G401.6 (cell line): ENCODE measurements at regions not wholly inside any gene's neighbourhood (a gene's known extent, or its start where the extent isn't known, plus 50 kb on each side); places are given as distances from the start of the nearest gene placed in this dataset.

Source experiments
- FAIRE-seq: peaks from 2 replicates; lab custom pipeline; 2012; peaks lifted over from hg19 to GRCh38; lab: Jason Lieb, UNC

DNA sequence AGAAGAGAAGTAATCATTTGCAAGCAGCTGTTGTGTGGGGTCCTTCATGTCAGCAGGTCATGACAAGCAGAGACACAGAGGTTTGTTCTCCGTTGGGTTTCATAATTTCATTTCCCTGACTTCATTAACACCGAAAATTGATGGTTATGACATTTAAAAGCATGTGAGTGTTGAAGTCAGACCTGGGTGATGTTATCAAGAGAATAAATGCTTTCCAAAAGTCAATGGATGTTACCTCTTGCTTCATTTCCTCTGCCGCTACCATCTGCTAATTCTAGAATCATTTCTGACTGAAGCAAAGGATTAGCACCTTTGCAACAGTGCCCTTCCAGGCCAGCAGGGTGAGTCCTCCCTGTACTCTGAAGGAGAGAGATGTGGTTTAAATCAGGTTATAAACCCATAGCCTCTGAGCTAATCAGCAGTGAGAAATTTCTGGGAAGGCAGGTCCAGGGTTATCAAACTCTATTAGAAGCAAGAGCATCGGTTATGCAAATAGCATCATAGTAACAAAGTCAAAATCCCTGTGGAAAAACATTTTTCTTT lies 446.2 kb downstream of the PIK3C3 start:
- no peak for FAIRE-seq

DNA sequence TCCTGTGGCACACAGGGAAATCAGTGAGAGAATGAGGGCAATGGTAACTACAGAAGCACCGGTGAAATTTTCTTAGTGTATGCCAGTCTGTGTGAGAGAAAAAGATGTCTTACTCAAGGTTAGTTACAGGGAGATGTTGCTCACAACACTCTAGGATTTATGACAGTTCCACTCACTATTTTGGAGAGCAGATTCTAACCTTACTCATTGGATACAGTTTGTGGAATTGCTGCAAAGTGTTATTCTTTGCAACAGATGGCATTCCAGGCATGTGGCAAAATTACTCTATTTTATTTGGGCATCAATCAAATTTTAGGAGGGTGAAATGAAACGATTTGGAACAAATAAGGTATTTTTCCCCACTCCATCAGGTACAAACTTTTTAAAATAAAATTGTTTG lies 449.1 kb downstream of the PIK3C3 start:
- no peak for FAIRE-seq

DNA sequence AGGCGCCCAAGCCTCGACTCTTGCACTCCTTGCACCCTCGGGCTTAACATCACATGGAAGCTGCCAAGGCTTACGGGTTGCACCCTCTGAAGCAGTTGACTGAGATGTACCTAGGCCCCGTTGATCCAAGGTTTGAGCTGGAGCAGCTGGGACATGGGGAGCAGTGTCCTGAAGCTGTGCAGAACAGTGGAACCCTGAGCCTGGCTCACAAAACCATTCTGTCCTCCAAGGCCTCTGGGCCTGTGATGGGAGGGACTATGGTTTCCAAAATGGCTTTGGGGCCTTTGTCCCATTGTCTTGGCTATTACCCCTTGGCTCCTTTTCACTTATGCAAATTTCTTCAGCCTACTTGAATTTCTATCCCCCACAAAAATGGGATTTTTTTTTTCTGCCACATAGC lies 454.0 kb downstream of the PIK3C3 start:
- no peak for FAIRE-seq

DNA sequence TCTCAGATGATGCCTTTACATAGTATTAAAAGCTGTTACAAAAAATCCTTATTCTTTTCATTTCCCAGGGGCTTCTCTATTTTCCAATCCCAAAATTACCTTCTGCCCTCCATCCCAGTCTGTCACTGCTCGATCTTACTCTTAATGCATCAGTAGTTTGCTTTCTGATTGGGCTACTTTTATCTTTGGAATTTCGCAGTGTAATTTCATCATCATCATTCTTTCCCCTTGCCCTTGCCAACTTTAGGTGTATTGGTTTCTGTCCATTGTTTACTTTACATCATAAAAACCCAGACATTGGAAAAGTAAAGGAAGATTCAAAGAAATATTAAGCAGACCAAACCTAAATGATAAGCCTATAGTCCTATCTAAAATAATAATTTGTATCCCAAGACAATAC lies 457.2 kb downstream of the PIK3C3 start:
- no peak for FAIRE-seq

DNA sequence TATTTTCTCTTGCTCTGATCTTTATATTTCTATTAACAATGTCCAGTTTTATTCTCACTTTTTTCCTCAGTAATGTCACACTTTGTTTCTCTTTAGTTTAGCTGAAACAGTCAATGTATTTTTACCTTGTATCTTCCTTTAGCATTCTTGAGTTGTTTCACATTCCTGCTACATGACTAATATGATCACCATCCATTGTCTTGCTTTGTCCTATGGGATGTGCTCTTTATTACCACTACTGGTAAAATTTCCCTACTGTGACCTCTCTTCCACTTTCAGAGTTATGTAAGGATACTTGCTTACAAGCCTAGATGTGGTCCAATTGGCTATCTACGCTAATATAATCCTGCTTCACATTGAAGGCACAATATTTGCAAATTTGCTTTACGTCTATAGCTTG lies 457.9 kb downstream of the PIK3C3 start:
- no peak for FAIRE-seq

DNA sequence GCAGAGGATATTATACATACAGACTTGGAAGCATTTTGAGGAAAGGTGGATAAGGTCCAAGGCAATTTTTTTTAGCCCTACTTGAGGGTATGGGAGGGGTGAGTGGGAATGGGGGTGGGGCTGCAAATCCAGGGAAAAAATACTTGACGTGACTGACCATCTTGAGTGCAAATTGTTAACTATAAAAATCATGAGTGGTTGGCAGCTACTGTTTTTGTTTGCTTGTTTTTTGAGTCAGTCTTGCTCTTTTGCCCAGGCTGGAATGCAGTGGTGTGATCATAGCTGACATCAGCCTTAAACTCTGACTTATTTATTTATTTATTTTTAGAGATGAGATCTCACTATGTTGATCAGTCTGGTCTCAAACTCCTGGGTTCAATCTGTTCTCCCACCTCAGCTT lies 458.8 kb downstream of the PIK3C3 start:
- FAIRE-seq: no peak

DNA sequence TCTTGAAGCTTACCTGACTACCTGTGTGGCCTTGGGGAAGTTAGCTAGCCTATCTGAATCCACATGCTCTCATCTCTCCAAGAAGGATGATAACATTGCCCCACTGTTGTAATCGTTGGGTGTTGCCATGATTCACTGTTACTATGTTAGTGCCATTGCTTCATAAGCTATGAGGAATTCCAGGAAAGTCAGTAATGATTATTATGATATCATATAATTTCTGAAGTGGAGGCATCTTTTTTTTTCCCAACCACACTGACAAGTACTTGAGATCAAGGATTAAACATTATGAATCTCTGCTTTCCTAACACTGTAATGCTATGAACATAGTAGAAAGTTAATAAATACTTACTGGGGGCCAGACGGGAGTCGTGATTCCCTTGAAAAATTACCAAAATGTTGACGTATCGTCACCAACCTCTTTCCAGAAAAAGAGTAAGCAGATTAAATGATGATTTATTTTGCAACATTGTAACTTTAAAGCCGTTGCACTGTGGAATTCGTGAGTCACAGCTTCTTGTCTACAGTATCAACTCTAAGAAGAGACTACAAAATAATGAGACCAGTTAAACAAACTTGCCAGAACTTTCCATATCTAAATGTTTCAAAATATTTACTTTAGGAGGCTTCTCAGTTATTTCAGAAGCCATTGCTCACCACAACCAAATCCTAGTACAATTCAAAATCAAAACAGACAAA lies 459.9 kb downstream of the PIK3C3 start:
- FAIRE-seq: no peak

DNA sequence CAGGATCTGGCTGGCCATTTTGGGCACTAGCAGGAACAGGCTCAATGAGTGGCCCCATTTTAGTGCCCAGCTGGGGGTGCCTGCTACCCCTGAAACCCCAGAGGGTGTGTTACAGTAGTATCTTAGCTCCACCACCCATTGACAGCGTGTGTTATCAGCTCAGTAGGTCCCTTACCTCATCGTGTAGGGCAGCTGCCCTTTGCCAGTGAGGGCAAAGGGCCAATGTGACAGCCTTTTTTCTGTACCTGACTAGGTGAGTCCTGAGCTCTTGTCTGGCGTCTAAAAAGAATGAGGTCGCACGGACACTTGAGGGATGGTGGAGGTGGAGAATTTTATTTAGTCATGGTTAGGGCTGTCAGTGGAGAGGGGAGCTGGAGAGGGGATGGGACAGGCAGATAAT lies 462.2 kb downstream of the PIK3C3 start:
- FAIRE-seq: no peak

DNA sequence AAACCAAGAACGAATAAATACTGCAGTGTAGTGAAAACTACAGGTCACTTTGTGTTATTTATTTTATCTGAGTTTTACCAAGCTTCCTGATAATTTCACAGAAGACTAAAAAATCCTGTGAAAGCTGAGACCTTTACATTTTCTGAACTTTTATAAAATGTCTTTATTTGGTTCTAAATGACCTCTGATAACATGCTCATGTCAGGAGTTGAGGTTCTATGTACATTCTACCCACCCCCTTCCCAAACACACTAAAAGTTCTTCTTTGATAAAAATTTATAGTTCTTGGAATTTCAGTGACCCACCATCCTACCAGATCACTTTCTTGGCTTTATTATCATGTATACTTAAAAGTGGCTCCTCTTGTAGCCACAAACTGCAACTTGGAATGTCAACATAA lies 463.1 kb downstream of the PIK3C3 start:
- no peak for FAIRE-seq

DNA sequence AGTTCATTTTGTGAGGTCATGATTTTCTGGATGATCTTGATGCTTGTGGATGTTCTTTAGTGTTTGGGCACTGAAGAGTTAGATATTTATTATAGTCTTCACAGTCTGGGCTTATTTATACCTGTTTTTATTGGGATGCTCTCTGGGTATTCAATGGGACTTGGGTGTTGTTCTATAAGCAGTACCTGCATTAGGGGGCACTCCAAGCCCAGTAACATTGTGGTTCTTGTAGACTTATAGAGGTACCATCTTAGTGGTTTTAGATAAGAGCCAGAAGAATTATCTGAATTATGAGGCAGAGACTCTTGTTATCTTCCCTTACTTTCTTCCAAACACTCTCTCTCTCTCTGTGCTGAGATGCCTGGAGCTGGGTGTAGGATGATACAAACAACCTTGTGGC lies 470.0 kb downstream of the PIK3C3 start:
- FAIRE-seq: no peak

DNA sequence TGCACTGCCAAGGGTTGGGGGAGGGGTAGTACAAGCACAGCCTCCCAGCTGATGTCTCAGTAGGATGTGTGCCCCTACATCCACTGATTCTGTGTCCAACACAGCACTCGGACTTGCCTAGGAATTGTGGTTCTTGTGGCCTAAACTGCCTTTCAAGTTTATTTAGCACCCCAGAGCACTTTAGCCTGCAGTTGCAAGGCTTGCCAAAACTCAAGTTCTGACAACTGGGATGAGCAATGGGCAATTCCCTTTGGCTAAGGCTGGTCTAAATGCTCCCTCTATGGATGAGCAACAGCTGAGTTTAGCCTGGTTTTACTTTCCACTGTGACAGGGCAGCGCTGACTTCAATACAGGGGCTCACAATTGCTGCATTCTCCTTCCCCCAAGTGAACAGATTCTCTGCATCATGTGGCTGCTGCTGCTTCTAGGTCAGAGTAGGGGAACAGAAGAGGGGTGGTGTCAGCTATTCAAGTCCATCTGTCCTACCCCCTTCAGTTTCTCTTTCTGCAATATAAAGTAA lies 471.5 kb downstream of the PIK3C3 start:
- FAIRE-seq: no peak

DNA sequence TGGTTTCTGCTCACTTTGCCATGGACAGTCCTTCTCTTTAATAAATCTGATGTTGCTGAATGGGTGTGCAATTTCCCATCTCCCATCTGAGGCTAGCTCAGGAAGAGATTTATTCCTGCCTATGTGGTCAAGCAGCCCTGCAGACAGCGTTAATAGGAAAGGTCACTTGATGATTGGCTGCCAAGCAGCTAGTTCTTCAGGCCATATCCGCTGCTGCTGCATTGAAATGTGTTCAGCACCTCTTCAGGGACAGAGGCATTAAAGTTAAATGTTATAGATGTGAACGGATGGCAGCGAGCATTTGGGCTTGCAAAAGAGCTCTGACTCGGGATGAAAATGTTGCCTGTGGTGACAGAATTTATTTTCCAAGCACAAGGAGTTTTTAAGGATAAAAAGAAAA lies 474.2 kb downstream of the PIK3C3 start:
- no peak for FAIRE-seq

DNA sequence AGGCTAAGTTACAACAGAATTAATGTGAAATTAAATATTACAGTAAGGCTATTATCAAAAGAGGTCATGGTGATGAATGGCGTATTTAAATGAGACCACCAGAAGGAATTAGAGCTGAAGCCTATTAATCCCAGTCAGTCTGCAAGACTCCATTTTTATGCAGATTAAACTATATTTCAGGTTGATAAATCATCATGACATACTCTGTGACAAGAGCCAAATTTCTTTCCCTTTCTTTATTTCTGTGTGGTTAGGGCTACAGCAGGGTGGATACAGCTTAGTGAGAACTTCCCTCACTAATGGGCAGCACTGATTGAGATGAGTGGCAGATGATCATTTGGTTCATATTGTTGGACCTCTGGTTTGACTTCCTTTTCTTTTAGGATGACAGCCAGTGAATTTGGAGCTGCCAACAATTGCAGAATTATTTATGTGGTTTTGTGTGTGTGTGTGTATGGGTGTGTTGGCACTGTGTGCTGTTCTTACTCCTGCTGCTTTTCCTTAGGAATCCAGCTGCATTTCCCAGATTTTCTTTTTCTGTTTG lies 481.3 kb downstream of the PIK3C3 start:
- no peak for FAIRE-seq

DNA sequence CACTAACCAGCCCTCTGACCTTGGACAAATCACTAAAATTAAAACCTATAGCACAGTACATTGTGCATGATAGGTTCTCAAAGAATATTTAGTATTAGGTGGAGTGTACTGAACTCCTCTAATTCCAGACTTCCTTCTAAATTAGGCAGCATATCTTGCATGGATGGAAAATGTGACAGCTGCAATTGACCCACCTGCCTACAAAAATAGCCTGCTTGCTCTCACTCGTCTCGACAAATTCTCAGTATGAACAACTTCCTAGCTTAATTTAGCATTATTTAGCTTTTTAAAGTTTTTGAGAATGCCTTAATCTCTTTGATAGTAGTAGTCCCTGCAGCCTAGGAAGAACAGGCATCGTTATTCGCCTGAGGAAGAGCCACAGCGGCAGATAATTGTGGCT lies 482.0 kb downstream of the PIK3C3 start:
- FAIRE-seq: no peak

DNA sequence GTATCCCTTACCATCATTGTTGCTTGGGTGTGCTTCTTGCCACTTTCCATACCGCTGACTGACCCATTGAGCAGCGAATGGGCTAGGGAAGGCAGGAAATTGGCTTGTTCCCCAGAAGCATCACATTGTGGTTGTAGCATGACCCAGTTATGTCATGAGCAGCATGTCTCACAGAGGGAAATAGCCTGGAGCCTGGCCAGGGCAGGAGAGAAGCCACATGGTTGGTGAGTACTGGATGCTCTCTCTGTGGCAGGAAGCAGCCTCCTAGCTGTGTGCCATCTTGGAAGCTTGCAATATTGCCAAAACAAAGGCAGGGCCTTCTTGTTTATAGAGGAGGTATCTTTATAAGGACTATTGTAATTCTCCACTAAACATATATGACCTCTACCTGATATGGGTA lies 482.6 kb downstream of the PIK3C3 start:
- FAIRE-seq: no peak

DNA sequence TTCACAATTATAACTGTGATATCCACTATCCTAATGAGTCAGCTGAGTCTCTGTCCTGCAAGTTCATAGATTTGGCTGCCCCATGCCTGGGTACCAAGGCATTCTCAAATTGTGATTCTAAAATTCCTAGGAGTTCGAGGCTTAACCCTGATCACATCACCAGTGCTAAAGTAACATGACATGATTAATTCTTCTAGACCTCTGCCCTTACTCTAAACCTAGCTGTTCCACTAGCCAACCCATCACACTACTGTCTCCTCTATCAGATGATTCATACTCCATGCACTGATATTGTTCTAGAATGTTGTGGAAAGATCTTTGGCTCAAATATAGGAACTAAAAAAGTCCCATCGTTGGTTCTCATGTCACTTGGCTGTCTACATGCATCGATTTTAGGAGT lies 487.6 kb downstream of the PIK3C3 start:
- FAIRE-seq: no peak

DNA sequence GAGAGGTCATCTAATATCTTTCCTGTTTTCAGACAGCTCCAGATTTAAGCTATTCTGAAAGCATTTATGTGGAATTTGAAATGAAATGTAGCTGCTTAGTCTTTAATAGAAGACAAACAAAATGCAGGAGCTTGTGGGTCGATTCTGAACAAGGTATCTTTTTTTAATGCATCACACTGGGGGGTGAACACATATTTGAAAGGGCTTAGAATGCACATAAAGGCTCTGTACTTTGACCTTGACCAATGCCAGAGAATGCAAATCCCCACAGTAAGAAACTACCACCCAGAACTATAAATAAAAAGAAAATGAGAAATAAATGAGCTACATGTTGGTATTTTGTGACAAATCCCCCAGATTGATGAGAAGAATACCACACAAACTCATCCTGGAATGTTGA lies 489.3 kb downstream of the PIK3C3 start:
- FAIRE-seq: no peak

DNA sequence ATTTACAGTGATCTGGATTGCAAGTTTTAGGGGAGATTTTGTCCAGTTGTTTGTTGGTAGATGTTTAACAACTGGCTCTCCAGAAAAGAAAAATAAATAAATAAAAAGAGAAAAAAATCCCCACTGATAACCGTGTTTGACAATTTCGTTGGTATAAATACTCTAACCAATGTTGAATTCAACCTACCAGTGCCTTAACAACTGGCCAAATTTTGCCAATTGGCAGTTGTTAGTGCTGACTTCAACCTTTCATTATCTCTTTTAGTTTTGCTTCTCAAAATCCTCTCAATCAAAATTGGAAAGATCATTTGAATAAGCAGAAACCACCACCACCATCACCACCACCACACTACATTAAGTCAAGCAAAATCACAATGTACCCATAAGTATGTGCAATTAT lies 490.3 kb downstream of the PIK3C3 start:
- no peak for FAIRE-seq

DNA sequence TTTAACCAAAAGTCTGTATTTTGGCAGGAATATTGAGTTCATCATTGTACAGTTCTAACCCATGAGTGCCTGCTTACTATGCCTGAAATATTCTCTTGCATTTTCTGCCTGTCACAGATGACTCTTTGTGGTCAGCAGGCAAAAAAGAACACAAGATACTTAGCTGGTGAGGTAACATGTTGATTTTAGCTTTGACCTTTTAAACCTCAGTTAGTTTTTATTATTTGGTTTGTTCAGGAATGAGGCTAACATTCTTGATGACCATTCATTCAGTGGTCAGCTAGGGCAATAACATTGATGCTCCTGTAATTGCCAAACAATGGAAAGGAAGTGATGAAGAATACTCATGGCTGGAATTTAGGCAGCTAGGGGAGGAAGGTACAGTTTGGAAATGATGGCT lies 491.2 kb downstream of the PIK3C3 start:
- no peak for FAIRE-seq

DNA sequence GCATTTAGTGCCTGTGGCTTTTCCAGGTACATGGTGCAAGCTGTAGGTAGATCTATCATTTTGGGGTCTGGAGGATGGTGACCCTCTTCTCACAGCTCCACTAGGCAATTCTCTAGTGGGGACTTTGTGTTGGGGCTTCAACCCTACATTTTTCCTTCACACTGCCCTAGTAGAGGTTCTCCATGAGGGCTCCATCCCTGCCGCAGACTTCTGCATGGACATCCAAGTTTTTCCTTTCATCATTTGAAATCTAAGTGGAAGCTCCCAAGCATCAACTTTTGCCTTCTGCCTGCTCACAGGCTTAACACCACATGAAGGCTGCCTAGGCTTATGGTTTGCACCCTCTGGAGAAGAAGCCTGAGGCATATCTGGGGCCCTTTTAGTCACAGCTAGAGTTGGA lies 492.7 kb downstream of the PIK3C3 start:
- FAIRE-seq: no peak

DNA sequence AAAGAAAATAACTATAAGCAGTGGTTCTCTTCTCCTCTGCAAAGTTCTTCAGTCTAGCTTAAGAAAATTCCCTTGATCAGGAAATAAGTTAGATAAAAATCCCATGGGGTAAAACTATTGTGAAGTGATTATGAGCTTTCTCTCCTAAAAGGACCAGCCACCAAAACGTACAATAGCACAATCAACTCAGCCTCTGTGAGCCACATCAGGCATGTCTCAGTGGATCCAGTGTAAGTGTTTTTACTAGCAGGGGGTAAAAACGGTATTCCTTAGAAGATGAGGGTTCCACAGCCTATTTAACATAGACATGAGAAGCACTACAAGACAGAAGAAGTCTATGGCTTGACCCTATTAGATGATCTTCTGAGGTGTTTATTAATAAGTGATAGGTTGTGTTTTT lies 503.2 kb downstream of the PIK3C3 start:
- FAIRE-seq: no peak

DNA sequence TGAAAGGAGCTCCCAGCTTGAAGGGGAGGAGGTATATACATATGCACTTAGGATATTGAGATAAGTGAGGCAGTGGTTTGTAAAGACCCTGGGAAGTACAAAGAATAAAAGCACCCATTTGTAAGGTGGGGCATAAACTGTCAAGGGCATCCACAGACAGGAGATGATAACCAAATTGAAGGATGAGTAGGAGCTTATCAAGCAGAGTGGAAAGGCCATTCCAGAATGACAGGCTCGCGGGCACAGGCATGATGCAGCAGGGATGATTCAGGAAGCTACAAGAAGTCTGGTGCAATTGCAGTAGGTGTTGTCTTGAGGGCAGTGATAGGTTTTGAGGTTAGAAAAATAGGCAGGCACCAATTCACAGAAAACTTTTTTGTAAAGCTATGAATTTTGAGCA lies 504.8 kb downstream of the PIK3C3 start:
- FAIRE-seq: no peak

DNA sequence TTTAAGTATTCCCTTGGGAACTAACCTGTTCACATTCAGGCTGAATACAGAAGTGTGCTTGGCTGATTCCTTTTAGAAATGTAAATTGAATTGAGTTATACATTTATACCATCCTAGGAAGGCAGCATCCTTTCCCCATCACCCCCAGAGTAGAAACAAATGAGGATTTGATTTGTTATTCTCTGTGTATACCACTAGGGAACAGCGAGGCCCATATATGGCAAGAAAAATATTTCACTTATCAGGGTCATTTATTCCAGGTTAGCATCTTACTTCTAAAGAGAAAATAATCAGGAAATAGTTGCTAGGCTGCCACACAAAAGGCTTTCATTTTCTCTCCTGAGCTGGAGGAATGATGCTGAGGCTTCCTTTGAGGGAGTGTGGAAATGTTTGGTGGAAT lies 516.9 kb downstream of the PIK3C3 start:
- no peak for FAIRE-seq

DNA sequence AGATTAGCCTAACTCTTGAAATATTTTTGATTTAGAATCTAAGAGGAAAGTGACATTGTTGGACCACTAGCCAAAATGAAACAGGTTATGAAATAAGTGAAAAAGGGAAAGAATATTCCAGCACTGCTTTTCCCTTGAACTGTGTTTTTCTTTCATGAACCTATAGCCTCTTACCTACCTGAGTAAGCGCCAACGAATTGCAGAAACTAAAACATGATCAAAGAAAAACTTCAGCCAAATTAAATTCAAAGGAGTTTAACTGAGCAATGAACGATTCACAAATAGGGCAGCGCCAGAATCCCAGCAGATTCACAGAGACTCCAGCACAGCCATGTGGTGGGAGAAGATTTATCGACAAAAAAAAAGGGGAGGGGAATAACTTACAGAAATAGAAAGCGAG lies 518.6 kb downstream of the PIK3C3 start:
- no peak for FAIRE-seq
